Smooth muscle cell (in vitro differentiated cells): ENCODE measurements at regions not wholly inside any gene's neighbourhood (a gene's known extent, or its start where the extent isn't known, plus 50 kb on each side); places are given as distances from the start of the nearest gene placed in this dataset.

Experiments
- DNase-seq: peaks from one replicate; lab custom pipeline; 2025; ENCODE audit not compliant: unreplicated experiment; lab: John Stamatoyannopoulos, UW
- H2AFZ ChIP-seq: fragments of 200-600 bp; sonication (generic); 2 replicates; pipeline ENCODE4 v1.6.0; 2016; ENCODE audit warnings: antibody characterized with exemption, low read depth, mild to moderate bottlenecking
- H3F3A ChIP-seq: fragments of 200-600 bp; sonication (generic); 2 replicates; pipeline ENCODE4 v1.6.0; 2017; ENCODE audit warnings: antibody characterized with exemption, low read depth
- H3K27ac ChIP-seq: fragments of 200-600 bp; sonication (generic); 2 replicates; pipeline ENCODE4 v1.5.1; 2016; ENCODE audit warnings: low read depth, mild to moderate bottlenecking
- H3K27me3 ChIP-seq: fragments of 200-600 bp; sonication (generic); 2 replicates; pipeline ENCODE4 v1.6.1; 2016; ENCODE audit warnings: low read depth, mild to moderate bottlenecking
- H3K36me3 ChIP-seq: fragments of 200-600 bp; sonication (generic); 2 replicates; pipeline ENCODE4 v1.5.1; 2016; ENCODE audit warnings: low read depth
- H3K4me1 ChIP-seq: fragments of 200-600 bp; sonication (generic); 2 replicates; pipeline ENCODE4 v1.5.1; 2016; ENCODE audit warnings: low read depth
- H3K4me2 ChIP-seq: fragments of 200-600 bp; sonication (generic); 2 replicates; pipeline ENCODE4 v1.6.0; 2016; ENCODE audit warnings: mild to moderate bottlenecking
- H3K4me3 ChIP-seq: fragments of 200-600 bp; sonication (generic); 2 replicates; pipeline ENCODE4 v1.5.1; 2016; ENCODE audit warnings: mild to moderate bottlenecking
- H3K79me2 ChIP-seq: fragments of 200-600 bp; sonication (generic); 2 replicates; pipeline ENCODE4 v1.6.0; 2016; ENCODE audit warnings: low read depth, mild to moderate bottlenecking
- H3K9ac ChIP-seq: fragments of 200-600 bp; sonication (generic); 2 replicates; pipeline ENCODE4 v1.6.0; 2016; ENCODE audit warnings: low read depth
- H3K9me3 ChIP-seq: fragments of 200-600 bp; sonication (generic); replicated peaks from 2 replicates; pipeline ENCODE4 v1.5.1; 2016; ENCODE audit warnings: low read depth
- H4K20me1 ChIP-seq: fragments of 200-600 bp; sonication (generic); 2 replicates; pipeline ENCODE4 v1.6.0; 2016; ENCODE audit warnings: low read depth
- CTCF ChIP-seq: fragments of 200-600 bp; sonication (generic); IDR thresholded peaks from 2 replicates; pipeline ENCODE4 v1.5.1; 2017; ENCODE audit warnings: borderline replicate concordance, mild to moderate bottlenecking, antibody characterized with exemption; ENCODE audit not compliant: insufficient read depth, poor library complexity, severe bottlenecking
- WGBS: methylation state at CpG from one replicate; pipeline ENCODE4 v1.1.7; 2016; ENCODE audit warnings: low lambda C conversion rate; 5-methylcytosine and 5-hydroxymethylcytosine counted together

GRCh38 chr19:28049875-28050274 lies 1163.1 kb downstream of the UQCRFS1 start:
- Histone ChIP-seq H3K79me2 (no peaks in the 10 kb centered on the region), H3K4me2 (no peak overlapping the region), H3K4me1 (no peaks in the 10 kb centered on the region), H3K9ac (no peak overlapping the region), H2AFZ (no peak overlapping the region), H3K36me3 (no peaks in the 10 kb centered on the region), H4K20me1 (no peaks in the 10 kb centered on the region), H3K27ac (no peak overlapping the region), H3K9me3 (no peaks in the 10 kb centered on the region), H3F3A (no peaks in the 10 kb centered on the region), H3K27me3 (no peaks in the 10 kb centered on the region), H3K4me3 (no peak overlapping the region)
- DNase-seq = no peak
- no peak for TF ChIP-seq CTCF
- 97% methylated on average over 2 of the region's 2 CpGs for WGBS

GRCh38 chr19:28046932-28047331 lies 1166.0 kb downstream of the UQCRFS1 start:
- Histone ChIP-seq H3K9ac (no peak overlapping the region), H3K4me3 (no peak overlapping the region), H4K20me1 (no peaks in the 10 kb centered on the region), H3K27me3 (no peaks in the 10 kb centered on the region), H3K4me1 (no peaks in the 10 kb centered on the region), H3K4me2 (no peak overlapping the region), H3F3A (no peaks in the 10 kb centered on the region), H3K36me3 (no peaks in the 10 kb centered on the region), H3K27ac (no peak overlapping the region), H3K9me3 (no peaks in the 10 kb centered on the region), H3K79me2 (no peaks in the 10 kb centered on the region), H2AFZ (no peak overlapping the region)
- no peak for DNase-seq
- no peak for TF ChIP-seq CTCF
- 100% methylated on average over 1 of the region's 1 CpG for WGBS

- H2AFZ ChIP-seq = no peak overlapping the region
- no peak overlapping the region for H3K9ac ChIP-seq
- WGBS = 92% methylated on average over 2 of the region's 2 CpGs
- no peaks in the 10 kb centered on the region for H3K36me3 ChIP-seq
- H3K27ac ChIP-seq = no peak overlapping the region
- H3K27me3 ChIP-seq = no peaks in the 10 kb centered on the region
- no peaks in the 10 kb centered on the region for H3K79me2 ChIP-seq
- H3F3A ChIP-seq = no peaks in the 10 kb centered on the region
- no peaks in the 10 kb centered on the region for H4K20me1 ChIP-seq
- no peak for DNase-seq
- H3K4me3 ChIP-seq = no peak overlapping the region
- TF ChIP-seq CTCF = no peak
- H3K9me3 ChIP-seq = no peaks in the 10 kb centered on the region
- H3K4me2 ChIP-seq = no peak overlapping the region
- no peaks in the 10 kb centered on the region for H3K4me1 ChIP-seq
Observed at GRCh38 chr19:28045621-28046020, 1167.3 kb downstream of the UQCRFS1 start.

- Histone ChIP-seq H3K36me3 (no peaks in the 10 kb centered on the region), H3F3A (no peaks in the 10 kb centered on the region), H4K20me1 (no peaks in the 10 kb centered on the region), H3K27me3 (no peaks in the 10 kb centered on the region), H3K9me3 (no peaks in the 10 kb centered on the region), H3K4me1 (no peaks in the 10 kb centered on the region), H3K4me3 (no peak overlapping the region), H3K9ac (no peak overlapping the region), H3K4me2 (no peak overlapping the region), H2AFZ (no peak overlapping the region), H3K27ac (no peak overlapping the region), H3K79me2 (no peaks in the 10 kb centered on the region)
- TF ChIP-seq CTCF = no peak
- WGBS = 79% methylated on average over 4 of the region's 4 CpGs
- DNase-seq = no peak
Observed at GRCh38 chr19:28044477-28044876, 1168.5 kb downstream of the UQCRFS1 start.
